NCI-H1417 (cell line): ENCODE measurements at regions not wholly inside any gene's neighbourhood (a gene's known extent, or its start where the extent isn't known, plus 50 kb on each side); places are given as distances from the start of the nearest gene placed in this dataset.
A peak's percentile ranks its signal among the peaks of the same experiment; 100 is the strongest.

ENCODE experiments used
- DNase-seq, 3 experiments: peaks; one replicate each; lab custom pipeline; 2025; lab: John Stamatoyannopoulos, UW

DNA sequence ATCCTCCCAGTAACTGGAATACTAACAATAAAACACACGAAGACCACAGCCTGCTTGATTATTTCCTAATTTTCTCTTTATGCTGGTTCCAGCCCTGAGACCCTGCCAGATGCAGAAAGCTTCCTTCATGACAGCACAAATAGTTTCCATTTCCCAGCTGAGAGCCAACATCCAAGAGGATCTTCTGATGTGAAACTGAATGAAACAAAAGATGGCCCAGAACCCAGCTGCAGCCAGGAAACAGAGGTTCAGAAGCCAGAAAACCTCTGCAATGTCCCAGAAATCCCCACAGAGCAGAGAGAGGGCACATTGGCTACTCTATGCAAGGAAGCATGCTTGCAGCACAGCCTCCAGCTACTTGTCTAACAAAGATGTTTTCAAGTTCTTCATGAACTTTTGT, 61.8 kb upstream of the PLEKHG1 start:
- no peak for DNase-seq

DNA sequence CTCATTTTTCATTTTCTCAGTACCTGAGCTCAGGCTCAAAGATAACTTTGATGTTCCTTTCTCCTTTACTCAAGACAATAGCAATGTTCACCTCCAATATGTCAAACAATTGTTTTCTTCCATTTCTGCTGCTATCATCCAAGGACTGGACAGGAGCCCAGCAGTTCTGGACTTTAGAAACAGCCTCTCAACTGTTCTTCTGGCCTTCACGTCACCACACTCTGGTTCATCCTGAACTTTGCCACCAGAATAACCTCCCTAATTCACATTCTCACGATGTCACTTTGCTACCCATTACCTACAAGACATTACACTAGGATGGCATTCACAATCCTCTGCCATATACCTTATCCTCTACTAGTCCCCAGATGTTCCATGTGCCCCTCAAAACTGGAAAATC, 60.6 kb upstream of the PLEKHG1 start:
- DNase-seq = no peak

DNA sequence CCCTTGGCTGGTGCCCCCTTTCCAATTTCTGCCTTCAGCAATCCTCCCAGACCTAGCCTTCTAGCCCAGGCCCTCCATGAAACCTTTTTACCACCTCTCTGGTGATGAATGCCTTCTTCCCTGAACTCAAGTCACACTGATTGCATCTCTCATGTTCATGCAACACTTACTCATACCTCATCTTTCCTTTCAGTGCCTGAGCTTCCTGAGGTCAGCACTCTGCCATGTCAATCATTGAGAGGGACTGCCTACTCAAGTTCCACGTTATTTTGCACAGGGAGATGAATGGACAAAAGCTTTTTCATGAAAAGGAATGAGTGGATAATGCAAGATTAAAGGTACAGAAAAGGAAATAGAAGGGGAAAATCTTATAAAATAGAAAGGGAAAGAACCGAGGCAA, 60.1 kb upstream of the PLEKHG1 start:
- DNase-seq = no peak

DNA sequence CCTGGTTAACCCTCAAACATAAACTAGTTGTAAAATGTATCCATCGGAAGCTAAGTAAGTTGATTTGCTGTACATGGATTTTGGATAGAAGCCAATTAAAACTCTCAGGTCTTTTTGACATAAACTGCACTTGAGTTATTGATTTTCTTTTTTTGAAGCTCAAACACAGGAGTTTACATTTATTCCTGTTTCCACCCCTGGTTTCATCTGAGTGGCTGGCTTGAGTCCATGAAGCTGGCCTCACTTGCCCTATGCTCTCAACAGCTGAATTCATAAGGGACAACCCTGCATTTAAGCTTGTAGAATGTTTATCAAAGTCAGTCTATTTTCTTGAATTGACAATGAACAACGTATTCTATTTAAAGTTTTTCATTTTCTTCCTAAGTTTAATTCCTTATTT, 58.1 kb upstream of the PLEKHG1 start:
- DNase-seq = peak in 2 of 3 experiments; percentile 49 to 79

DNA sequence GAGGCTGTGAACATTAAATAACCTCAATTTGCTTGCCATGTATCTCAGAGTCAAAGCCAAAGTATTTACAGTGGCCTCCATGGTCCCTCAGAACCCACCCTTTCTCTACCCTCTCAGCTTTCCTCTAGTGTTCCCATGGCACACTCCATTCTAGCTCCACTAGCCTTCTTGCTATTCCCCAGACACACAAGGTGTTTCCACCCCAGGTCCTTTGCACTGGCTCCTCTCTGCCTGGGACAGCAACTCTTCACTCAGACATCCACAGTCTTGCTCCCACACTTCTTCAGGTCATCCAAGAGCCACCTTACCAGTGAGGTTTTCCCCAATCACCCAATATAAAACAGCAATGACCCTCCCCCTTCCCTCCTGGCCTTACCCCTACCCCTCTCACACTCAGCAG, 56.5 kb upstream of the PLEKHG1 start:
- no peak for DNase-seq

DNA sequence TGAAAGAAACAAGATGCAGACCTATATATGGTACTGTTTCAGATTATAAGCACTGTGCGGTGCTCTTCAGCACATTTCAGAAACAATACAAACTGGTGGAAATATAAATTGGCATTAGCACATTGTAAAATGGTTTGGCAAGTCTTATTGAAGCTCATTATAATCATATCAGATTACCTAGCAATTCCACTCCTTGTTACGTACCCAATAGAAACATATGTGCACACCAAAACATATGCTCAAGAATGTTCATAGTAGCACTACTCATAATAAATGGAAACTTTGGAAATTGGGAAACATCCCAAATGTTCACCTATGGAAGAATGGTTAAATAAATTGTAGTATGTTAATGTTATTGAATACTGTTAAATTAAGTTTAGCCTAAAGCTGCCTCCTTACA, 54.9 kb upstream of the PLEKHG1 start:
- no peak for DNase-seq

DNA sequence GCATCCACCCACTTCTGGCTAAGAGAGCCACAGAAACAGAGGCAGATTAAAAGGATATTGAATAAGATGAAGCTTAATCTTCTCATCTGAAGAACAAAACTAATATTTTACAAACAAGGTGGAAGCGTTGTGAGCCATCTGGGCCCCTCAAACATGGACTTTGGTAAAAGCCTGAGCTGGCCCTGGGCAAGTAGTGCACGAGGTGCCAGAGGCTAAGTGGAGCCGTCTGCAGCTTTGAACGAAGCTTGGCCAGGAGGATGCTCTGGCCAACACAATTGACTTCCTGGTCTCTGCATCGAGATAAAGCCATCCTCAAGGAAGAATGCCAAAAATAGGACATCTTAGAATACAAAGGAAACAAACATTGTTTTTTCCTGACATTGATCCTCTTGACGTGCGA, 53.2 kb upstream of the PLEKHG1 start:
- DNase-seq = no peak

DNA sequence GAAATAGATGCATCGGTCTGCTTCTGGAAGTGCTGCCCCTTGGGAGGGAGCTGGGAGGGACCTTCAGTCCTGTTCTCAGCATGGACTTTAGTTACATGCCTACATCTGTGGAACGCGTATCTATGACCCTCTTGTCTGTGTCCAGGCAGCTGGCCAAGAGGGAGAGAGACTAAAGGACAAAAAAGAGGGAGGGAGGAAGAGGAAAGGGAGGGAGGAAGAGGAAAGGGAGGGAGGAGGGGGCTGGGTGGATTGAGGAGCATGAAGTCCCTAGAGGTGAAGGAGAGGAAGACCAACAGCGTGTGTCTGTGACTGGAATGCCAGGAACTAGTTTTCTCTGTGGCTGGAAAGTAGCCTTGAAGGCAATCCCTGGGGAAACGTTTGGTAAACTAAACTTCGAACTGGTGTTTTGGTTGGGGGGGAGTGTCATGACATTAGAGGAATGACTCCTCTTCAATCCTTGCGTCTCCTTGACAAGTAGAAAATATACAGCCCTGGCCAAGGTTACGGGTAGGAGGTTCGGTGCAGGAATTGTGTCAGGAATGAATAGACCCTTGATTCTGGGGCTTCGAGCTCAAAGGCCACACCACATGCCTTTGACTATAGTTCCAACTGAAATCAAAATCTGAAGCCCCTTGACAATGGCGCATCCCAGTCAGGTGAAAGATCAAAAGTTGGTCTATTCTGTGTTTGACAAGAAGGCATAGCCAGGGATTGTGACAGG, 52.0 kb upstream of the PLEKHG1 start:
- DNase-seq = no peak

DNA sequence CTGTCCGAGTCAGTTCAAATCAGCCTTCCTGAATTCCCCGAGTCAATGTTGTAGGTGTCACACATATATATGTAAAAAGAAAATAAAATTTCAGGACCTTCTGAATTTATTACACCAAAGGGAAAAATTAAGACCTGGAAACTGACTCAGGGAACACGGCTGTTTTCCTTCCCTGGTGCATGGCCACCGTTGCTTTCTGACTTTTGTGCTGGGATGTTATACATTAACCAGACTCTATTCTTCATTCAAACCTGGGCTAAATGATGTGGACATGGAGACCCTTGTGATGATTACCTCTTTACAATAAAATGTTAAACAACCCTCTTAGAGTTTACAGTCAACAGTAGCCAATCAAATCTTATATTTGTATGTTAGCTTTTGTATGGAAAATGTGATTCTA, 51.4 kb upstream of the PLEKHG1 start:
- no peak for DNase-seq

DNA sequence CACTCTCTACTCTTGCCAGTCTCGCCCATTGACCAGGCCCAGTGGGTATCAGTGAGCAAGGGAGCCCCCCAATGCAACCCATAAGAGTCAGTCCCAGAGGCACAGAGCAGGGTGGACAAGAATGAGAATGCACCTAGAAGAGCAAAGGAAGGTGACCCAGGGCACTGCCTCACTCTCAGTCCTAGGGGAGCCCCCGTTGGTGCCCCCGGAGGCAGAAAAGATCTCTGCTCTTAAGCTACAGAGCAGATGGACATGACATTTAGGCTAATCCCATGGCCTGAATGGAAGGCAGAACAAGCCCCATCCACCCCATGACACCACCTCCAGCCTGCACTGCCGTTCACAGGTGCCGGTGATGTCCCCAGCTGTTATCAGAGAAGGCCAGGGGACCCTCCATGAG, 50.7 kb upstream of the PLEKHG1 start:
- no peak for DNase-seq

DNA sequence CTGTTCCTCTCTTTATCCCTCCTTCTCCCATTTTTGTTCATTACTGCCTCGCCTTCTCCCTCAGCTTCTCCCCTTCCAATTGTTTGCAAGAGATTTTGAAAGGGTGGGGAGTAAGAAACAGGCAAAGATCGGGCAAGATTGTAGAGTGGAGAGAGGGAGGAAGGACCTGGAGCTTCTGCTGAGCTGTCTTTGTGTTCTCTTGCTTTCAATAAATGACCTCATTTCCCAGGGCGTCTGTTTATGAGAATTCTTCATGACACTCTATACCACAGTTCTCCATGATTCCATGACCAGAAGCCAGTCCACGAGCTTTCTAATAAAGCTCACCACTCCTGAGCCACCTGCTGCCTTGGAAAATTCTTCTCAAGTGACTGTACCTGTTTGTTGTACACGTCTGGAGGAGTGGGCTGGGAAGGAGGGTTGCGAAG, 50.0 kb upstream of the PLEKHG1 start:
- DNase-seq = peak in 1 of 3 experiments; percentile 11
